ENCODE measurements at regions not wholly inside any gene's neighbourhood (a gene's known extent, or its start where the extent isn't known, plus 50 kb on each side); places are given as distances from the start of the nearest gene placed in this dataset.

DNA sequence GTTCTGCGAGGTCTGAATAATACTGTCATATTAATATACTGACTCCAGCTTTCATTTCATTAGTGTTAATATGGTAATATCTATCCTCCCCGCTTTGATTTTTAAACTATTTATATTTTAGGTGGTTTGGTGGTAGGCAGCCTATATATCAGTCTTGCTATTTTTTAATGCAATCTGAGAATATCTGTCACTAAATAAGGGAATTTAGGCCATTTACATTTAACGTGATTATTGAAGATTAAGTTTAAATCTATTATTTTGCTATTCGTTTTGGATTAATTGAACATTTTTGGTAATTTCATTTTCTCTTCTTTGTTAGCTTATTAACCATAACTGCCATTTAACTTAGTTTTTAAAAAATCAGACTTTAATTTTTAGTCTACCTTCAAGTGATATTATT lies 247.7 kb upstream of the PMFBP1 start:
- Histone ChIP-seq H3K4me1 (ENCODE audit: control insufficient read depth, insufficient read depth, low read length, poor library complexity, severe bottlenecking) (no peaks in the 10 kb centered on the region), H3K27ac (ENCODE audit: low read depth, low read length, severe bottlenecking) (no peak overlapping the region), H3K36me3 (ENCODE audit: control insufficient read depth, insufficient read depth, low read length) (no peaks in the 10 kb centered on the region), H3K4me3 (ENCODE audit: extremely low read depth, insufficient read depth, low read length, poor library complexity, severe bottlenecking) (no peak overlapping the region), H3K9me3 (ENCODE audit: control insufficient read depth, low read length) (no peaks in the 10 kb centered on the region)
- WGBS, 2 experiments (ENCODE audit: insufficient coverage in 2 of 2) = no CpG with 5 or more reads among the region's 4 CpGs

DNA sequence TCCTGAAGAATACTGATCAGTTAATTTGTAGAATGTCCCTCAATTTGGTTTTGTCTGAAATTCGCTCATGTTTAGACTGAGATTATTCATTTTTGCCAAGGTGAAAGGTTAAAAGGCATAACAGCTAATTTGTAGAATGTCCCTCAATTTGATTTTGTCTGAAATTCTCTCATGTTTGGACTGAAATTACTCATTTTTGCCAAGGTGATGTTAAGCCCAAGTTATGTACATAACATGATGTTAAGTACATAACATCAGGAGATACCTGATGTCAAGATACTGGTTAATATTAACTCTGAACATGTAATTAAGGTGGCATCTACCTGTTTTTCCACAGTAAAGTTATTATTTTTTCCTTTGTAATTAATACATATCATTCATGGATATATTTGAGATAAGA lies 243.4 kb upstream of the PMFBP1 start:
- H3K27ac ChIP-seq (ENCODE audit: low read depth, low read length, severe bottlenecking) = no peak overlapping the region
- H3K9me3 ChIP-seq (ENCODE audit: control insufficient read depth, low read length) = no peaks in the 10 kb centered on the region
- WGBS, 2 experiments (ENCODE audit: insufficient coverage in 2 of 2) = 78 to 100% methylated on average over 1 of the region's 1 CpG
- no peak overlapping the region for H3K4me3 ChIP-seq (ENCODE audit: extremely low read depth, insufficient read depth, low read length, poor library complexity, severe bottlenecking)
- H3K4me1 ChIP-seq (ENCODE audit: control insufficient read depth, insufficient read depth, low read length, poor library complexity, severe bottlenecking) = no peaks in the 10 kb centered on the region
- H3K36me3 ChIP-seq (ENCODE audit: control insufficient read depth, insufficient read depth, low read length) = no peaks in the 10 kb centered on the region

DNA sequence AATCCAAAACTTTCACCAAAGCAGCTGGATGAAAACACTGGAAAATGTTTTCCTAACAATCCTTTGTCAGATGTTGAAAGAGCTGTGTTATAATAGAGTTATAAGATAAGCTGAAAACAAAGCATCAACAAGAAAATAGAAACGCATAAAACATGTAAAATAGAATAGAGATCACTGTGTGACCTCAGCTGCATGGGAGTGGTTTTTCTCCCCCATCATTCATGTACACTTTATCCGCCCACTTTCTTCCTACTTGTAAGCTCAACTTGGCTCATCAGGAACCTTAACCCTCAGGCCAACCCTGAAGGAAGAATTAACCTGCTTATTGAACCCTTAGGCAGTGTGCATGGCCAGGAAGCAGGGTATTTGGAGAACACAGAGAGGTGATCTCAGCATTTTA lies 238.5 kb upstream of the PMFBP1 start:
- Histone ChIP-seq H3K36me3 (ENCODE audit: control insufficient read depth, insufficient read depth, low read length) (no peaks in the 10 kb centered on the region), H3K9me3 (ENCODE audit: control insufficient read depth, low read length) (no peaks in the 10 kb centered on the region), H3K27ac (ENCODE audit: low read depth, low read length, severe bottlenecking) (no peak overlapping the region), H3K4me1 (ENCODE audit: control insufficient read depth, insufficient read depth, low read length, poor library complexity, severe bottlenecking) (no peaks in the 10 kb centered on the region), H3K4me3 (ENCODE audit: extremely low read depth, insufficient read depth, low read length, poor library complexity, severe bottlenecking) (no peak overlapping the region)
- WGBS, 2 experiments (ENCODE audit: insufficient coverage in 2 of 2) = 100% methylated on average over 1 of the region's 2 CpGs; no CpG with 5 or more reads in 1 of the 2 experiments

DNA sequence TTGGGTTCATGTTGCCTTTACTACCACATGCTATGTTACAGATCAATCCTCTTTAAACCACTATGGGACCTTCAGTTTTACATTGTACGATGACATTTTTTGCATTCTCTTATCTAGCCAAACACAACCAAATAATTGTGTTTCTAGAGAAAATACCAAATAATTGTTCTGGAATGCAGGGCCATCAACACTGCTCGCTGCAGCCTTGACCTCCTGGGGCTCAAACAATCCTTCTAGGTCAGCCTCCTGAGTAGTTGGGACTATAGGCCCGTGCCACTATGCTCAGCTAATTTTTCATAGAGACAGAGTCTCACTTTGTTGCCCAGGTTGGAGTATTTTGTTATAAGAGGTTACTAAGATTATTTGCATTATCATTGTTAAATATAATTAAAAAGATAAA lies 237.5 kb upstream of the PMFBP1 start:
- WGBS, 2 experiments (ENCODE audit: insufficient coverage in 2 of 2) = 57 to 67% methylated on average over 1 to 2 of the region's 3 CpGs
- Histone ChIP-seq H3K27ac (ENCODE audit: low read depth, low read length, severe bottlenecking) (no peak overlapping the region), H3K4me3 (ENCODE audit: extremely low read depth, insufficient read depth, low read length, poor library complexity, severe bottlenecking) (no peak overlapping the region), H3K4me1 (ENCODE audit: control insufficient read depth, insufficient read depth, low read length, poor library complexity, severe bottlenecking) (no peaks in the 10 kb centered on the region), H3K9me3 (ENCODE audit: control insufficient read depth, low read length) (no peaks in the 10 kb centered on the region), H3K36me3 (ENCODE audit: control insufficient read depth, insufficient read depth, low read length) (no peaks in the 10 kb centered on the region)

DNA sequence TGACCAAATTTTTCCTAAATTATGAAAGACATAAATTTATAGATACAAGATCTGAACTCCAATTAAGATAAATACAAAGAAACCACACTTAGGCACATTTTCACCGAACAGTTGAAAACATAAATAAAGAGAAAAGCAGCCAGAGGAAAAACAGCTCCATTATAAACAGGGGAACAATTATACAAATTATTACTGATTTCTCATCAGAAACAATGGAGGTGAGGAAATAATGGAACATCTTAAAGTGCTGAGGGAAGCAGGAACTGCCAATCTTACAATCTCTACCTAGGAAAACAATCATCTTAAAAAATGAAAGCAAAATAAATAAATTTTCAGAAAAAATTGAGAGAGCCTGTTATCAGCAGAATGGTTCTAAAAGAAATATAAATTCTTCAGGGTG lies 234.4 kb upstream of the PMFBP1 start:
- WGBS, 2 experiments (ENCODE audit: insufficient coverage in 2 of 2) = no CpG with 5 or more reads among the region's 1 CpG
- H3K27ac ChIP-seq (ENCODE audit: low read depth, low read length, severe bottlenecking) = no peak overlapping the region
- no peak overlapping the region for H3K4me3 ChIP-seq (ENCODE audit: extremely low read depth, insufficient read depth, low read length, poor library complexity, severe bottlenecking)

DNA sequence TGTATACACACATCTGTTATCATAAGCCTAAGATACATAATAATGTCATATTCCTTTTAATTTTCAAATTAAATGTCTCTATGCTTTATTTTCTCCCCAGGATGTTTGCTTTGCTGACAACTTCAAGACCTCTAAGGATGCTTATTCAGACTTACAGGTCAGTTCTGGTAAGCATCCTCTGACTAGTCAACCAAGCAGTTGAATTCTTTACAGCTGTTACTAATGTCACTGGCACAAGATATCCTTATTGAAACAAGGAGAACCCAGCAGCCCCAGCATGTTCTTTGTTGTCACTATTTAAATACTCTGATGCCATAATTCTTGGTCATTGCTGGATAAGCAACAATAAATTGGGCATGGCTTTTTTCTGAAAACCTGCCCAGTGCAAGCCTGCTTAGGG lies 232.3 kb upstream of the PMFBP1 start:
- Histone ChIP-seq H3K36me3 (ENCODE audit: control insufficient read depth, insufficient read depth, low read length) (no peaks in the 10 kb centered on the region), H3K9me3 (ENCODE audit: control insufficient read depth, low read length) (no peaks in the 10 kb centered on the region), H3K4me1 (ENCODE audit: control insufficient read depth, insufficient read depth, low read length, poor library complexity, severe bottlenecking) (no peaks in the 10 kb centered on the region), H3K4me3 (ENCODE audit: extremely low read depth, insufficient read depth, low read length, poor library complexity, severe bottlenecking) (no peak overlapping the region), H3K27ac (ENCODE audit: low read depth, low read length, severe bottlenecking) (no peak overlapping the region)

More for the DNA sequence above, 234.4 kb upstream of the PMFBP1 start:
- H3K9me3 ChIP-seq (ENCODE audit: control insufficient read depth, low read length) = no peaks in the 10 kb centered on the region
- no peaks in the 10 kb centered on the region for H3K4me1 ChIP-seq (ENCODE audit: control insufficient read depth, insufficient read depth, low read length, poor library complexity, severe bottlenecking)
- no peaks in the 10 kb centered on the region for H3K36me3 ChIP-seq (ENCODE audit: control insufficient read depth, insufficient read depth, low read length)

DNA sequence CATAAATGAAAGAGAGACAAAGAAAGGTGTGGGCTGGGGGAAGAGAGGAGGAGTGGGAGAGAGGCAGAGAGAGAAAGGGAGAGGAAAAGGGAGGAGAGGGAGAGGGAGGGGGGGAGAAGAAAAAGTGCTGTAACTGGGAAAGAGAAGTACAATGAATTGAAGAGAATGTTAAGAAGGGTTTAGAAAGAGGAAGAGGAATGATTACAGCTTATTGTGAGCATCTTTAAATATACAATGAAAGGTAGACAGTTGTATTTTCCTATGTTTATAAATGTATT lies 229.1 kb upstream of the PMFBP1 start:
- Histone ChIP-seq H3K9me3 (ENCODE audit: control insufficient read depth, low read length) (no peaks in the 10 kb centered on the region), H3K4me3 (ENCODE audit: extremely low read depth, insufficient read depth, low read length, poor library complexity, severe bottlenecking) (no peak overlapping the region), H3K36me3 (ENCODE audit: control insufficient read depth, insufficient read depth, low read length) (no peaks in the 10 kb centered on the region), H3K4me1 (ENCODE audit: control insufficient read depth, insufficient read depth, low read length, poor library complexity, severe bottlenecking) (no peaks in the 10 kb centered on the region), H3K27ac (ENCODE audit: low read depth, low read length, severe bottlenecking) (no peak overlapping the region)

DNA sequence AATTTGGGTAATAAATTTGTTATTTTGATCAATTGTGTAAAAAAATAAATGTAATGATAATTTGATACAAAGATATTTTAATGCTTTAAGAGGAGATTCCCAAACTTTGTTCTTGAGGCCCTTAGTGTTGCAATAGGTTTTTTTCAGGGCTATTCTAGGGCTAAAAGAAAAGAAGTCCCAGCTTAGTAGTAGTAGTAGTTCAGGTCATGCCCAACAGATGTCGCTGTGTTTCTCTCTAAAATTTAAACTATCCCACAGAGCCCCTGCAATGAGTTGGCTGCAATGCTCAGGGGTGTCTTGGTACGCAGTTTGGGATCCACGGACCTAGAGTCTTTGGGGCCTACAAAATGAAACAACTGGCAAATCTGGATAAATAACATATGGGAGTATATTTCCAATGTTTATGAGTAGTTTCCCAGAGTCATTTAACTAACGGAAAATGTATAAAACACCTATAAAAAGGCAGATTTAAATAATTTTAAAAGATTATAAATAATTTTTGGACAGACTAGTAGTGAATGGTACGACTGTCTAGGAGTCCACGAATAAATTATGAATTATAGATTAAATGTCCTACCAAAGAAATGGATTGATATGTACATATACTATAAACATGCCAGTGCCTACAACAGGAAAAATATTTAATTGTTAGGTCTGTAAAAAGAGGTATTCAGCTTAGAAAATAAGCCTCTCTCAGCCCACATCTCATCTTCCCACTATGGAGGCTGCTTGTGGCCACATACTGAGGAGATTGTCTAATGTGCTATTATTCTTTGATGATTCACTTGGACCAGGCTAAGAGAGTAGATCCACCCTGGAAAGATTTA lies 228.5 kb upstream of the PMFBP1 start:
- 40% methylated on average over 2 of the region's 6 CpGs; no CpG with 5 or more reads in 1 of the 2 experiments for WGBS, 2 experiments (ENCODE audit: insufficient coverage in 2 of 2)
- no peak overlapping the region for H3K4me3 ChIP-seq (ENCODE audit: extremely low read depth, insufficient read depth, low read length, poor library complexity, severe bottlenecking)
- H3K27ac ChIP-seq (ENCODE audit: low read depth, low read length, severe bottlenecking) = no peak overlapping the region
- H3K9me3 ChIP-seq (ENCODE audit: control insufficient read depth, low read length) = no peaks in the 10 kb centered on the region
- H3K4me1 ChIP-seq (ENCODE audit: control insufficient read depth, insufficient read depth, low read length, poor library complexity, severe bottlenecking) = no peaks in the 10 kb centered on the region
- no peaks in the 10 kb centered on the region for H3K36me3 ChIP-seq (ENCODE audit: control insufficient read depth, insufficient read depth, low read length)

DNA sequence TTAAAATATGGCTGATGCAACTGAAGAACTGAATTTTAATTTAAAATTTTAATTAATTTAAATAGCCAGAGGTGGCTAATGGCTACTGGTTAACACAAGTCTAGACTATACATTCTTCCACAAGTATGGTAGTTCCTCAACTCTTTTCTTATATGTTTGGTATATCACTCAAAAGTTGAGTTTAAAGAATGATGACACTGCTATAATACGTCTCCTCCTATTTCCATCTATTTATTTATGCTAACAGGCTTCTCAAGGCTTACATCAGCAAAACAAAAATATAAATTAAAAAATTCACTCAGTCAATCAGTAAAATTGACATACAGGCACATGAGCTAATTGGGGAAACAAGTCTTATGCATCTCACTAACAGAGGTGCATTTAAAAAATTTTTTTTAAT lies 227.9 kb upstream of the PMFBP1 start:
- no peak overlapping the region for H3K4me3 ChIP-seq (ENCODE audit: extremely low read depth, insufficient read depth, low read length, poor library complexity, severe bottlenecking)
- WGBS, 2 experiments (ENCODE audit: insufficient coverage in 2 of 2) = no CpG with 5 or more reads among the region's 1 CpG
- no peaks in the 10 kb centered on the region for H3K36me3 ChIP-seq (ENCODE audit: control insufficient read depth, insufficient read depth, low read length)
- H3K27ac ChIP-seq (ENCODE audit: low read depth, low read length, severe bottlenecking) = no peak overlapping the region
- no peaks in the 10 kb centered on the region for H3K4me1 ChIP-seq (ENCODE audit: control insufficient read depth, insufficient read depth, low read length, poor library complexity, severe bottlenecking)
- no peaks in the 10 kb centered on the region for H3K9me3 ChIP-seq (ENCODE audit: control insufficient read depth, low read length)

DNA sequence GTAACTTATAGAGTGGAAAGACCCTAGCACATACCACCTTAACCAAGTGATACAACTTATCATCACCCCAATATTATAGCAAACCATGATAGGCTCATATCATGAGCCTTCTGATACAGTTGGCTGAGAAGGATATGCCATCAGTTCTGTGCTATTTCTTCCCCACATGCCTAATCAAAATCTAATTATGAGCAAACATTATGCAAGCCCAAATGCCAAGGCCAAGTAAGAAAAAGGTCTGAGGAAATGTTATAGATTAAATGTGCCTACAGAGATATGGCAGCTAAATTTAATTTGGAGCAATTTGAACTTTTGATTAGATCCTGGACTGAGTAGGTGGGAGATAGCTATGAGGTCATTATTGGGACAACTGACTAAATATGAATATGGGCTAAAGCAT lies 225.9 kb upstream of the PMFBP1 start:
- no peaks in the 10 kb centered on the region for H3K9me3 ChIP-seq (ENCODE audit: control insufficient read depth, low read length)
- H3K36me3 ChIP-seq (ENCODE audit: control insufficient read depth, insufficient read depth, low read length) = no peaks in the 10 kb centered on the region
- H3K4me1 ChIP-seq (ENCODE audit: control insufficient read depth, insufficient read depth, low read length, poor library complexity, severe bottlenecking) = no peaks in the 10 kb centered on the region
- H3K27ac ChIP-seq (ENCODE audit: low read depth, low read length, severe bottlenecking) = no peak overlapping the region
- H3K4me3 ChIP-seq (ENCODE audit: extremely low read depth, insufficient read depth, low read length, poor library complexity, severe bottlenecking) = no peak overlapping the region

DNA sequence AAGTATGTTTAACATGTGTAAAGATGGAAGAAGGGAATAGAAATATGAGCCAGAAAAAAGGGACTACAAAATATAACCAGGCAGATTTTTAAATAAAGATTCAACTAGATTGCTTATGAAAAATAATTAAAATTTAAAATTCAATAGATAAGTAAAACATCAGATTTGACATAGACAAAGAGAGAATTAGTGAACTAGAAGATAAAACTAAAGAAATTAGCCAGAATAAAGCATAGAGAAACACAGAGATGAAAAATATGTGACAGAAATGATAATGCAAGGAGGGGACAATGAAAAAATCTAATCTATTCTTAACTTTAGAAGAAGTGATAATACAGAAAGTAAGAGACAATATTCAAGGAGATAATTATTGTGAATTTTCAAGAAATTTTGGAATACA lies 222.6 kb upstream of the PMFBP1 start:
- H3K36me3 ChIP-seq (ENCODE audit: control insufficient read depth, insufficient read depth, low read length) = no peaks in the 10 kb centered on the region

More for the DNA sequence above, 222.6 kb upstream of the PMFBP1 start:
- Histone ChIP-seq H3K27ac (ENCODE audit: low read depth, low read length, severe bottlenecking) (no peak overlapping the region), H3K4me1 (ENCODE audit: control insufficient read depth, insufficient read depth, low read length, poor library complexity, severe bottlenecking) (no peaks in the 10 kb centered on the region), H3K4me3 (ENCODE audit: extremely low read depth, insufficient read depth, low read length, poor library complexity, severe bottlenecking) (no peak overlapping the region), H3K9me3 (ENCODE audit: control insufficient read depth, low read length) (no peaks in the 10 kb centered on the region)
